NAMALWA (cell line): ENCODE measurements at regions not wholly inside any gene's neighbourhood (a gene's known extent, or its start where the extent isn't known, plus 50 kb on each side); places are given as distances from the start of the nearest gene placed in this dataset.

ENCODE experiments used
- DNase-seq: peaks from one replicate; pipeline ENCODE4 v3.0.0-alpha.2; 2015; ENCODE audit warnings: low spot score

GRCh38 chr4:155094201-155094820, 114.1 kb upstream of the NPY2R start:
- no peak for DNase-seq

DNA sequence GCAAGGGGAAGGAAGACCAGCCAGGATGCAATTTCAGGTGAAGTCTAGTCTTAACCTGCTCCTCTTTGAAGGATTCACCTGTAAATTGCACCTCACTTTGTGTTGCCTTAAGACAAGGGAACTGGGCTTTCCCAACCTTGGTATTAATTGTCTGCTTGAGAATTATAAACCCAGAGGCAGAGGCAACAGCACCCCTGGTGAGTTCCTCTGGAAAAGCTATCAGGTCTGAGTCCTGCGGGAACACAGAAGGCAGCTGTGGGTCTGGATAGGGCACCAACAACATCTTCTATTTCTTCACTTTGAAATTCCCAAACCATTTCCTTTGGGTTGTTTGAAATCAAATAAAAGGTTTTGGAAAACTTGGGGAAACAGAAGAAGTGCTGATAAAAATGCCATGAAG, 109.2 kb upstream of the NPY2R start:
- DNase-seq, result no peak

GRCh38 chr4:155106629-155107028, 101.8 kb upstream of the NPY2R start:
- DNase-seq, result no peak

GRCh38 chr4:155107059-155107458, 101.4 kb upstream of the NPY2R start:
- DNase-seq, result no peak

- no peak for DNase-seq
These were observed 93.6 kb upstream of the NPY2R start for GRCh38 chr4:155114790-155115189.

- DNase-seq, result no peak
These were observed 89.4 kb upstream of the NPY2R start for GRCh38 chr4:155119006-155119405.

GRCh38 chr4:155120536-155120935, 87.9 kb upstream of the NPY2R start:
- no peak for DNase-seq

GRCh38 chr4:155122382-155122781, 86.1 kb upstream of the NPY2R start:
- no peak for DNase-seq

DNA sequence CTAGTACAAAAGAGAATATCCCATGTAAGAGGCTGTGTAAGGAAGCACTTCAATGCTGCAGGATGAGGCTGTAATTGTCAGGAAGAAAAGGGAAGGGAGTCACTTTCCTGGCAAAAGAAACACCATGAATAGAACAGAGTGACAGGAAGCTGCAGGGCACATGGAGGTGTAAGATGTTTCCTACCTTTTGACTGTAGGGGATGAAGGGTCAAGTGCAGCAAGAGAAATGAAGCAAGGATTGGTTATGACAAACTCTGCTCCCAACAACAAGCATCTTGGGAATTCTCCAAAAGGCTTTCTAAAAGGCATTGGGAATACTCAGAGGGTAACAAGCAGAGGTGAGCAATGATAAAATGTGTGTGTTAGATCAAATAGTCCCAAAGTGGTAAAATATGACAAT, 74.3 kb upstream of the NPY2R start:
- no peak for DNase-seq

- no peak for DNase-seq
These were observed 67.5 kb upstream of the NPY2R start for GRCh38 chr4:155140889-155141288.

GRCh38 chr4:155143512-155143911, 64.9 kb upstream of the NPY2R start:
- no peak for DNase-seq
